ENCODE measurements at regions not wholly inside any gene's neighbourhood (a gene's known extent, or its start where the extent isn't known, plus 50 kb on each side); places are given as distances from the start of the nearest gene placed in this dataset.

- no peak overlapping the region for H3K4me3 ChIP-seq (ENCODE audit: low read depth, low read length, poor library complexity, severe bottlenecking)
- POLR2A ChIA-PET: interaction anchor here (1.2 kb wide), 1 partner anchor 10 kb away, joined by 3 read pairs; no protein-coding TSS in a partner anchor
- H3K79me2 ChIP-seq (ENCODE audit: insufficient read depth, low read depth, low read length): no peaks in the 10 kb centered on the region
- no peak overlapping the region for H3K4me2 ChIP-seq (ENCODE audit: low read length)
- no peaks in the 10 kb centered on the region for H4K20me1 ChIP-seq (ENCODE audit: insufficient read depth, low read length)
- H2AFZ ChIP-seq (ENCODE audit: low read length): no peak overlapping the region
- no TSS peak for BruUV-seq (replicated peaks)
- TF ChIP-seq EZH2phosphoT487 (IDR thresholded peaks at IDR 0.05; ENCODE audit: borderline replicate concordance, low read depth, low read length) (no peak), CTCF (conservative IDR thresholded peaks at IDR 0.05; ENCODE audit: low read length) (no peak)
- CTCF ChIA-PET (ENCODE audit: unreplicated experiment): interaction anchor here (0.6 kb wide), 1 partner anchor 43 kb away, joined by 4 read pairs; no protein-coding TSS in a partner anchor
- H3K27ac ChIP-seq (ENCODE audit: low read depth, low read length, poor library complexity, severe bottlenecking): no peak overlapping the region
- no peaks in the 10 kb centered on the region for H3K4me1 ChIP-seq (ENCODE audit: insufficient read depth, low read length, poor library complexity, severe bottlenecking)
- H3K9me2 ChIP-seq (ENCODE audit: insufficient read depth, low read length): no peaks in the 10 kb centered on the region
- H3K36me3 ChIP-seq (ENCODE audit: insufficient read depth, low read length): no peaks in the 10 kb centered on the region
- DNase-seq (ENCODE audit: low spot score): no peak
- intact Hi-C loops (cut with micrococcal nuclease; ENCODE audit: unreplicated experiment): no loop called here
- H3K9me3 ChIP-seq (ENCODE audit: low read length): no peaks in the 10 kb centered on the region
Observed at GRCh38 chr5:17148481-17148880, 69.0 kb upstream of the BASP1 start.

GRCh38 chr5:17149786-17150185 is 67.6 kb upstream of the BASP1 start:
- intact Hi-C loops (cut with micrococcal nuclease; ENCODE audit: unreplicated experiment): no loop called here
- no peaks in the 10 kb centered on the region for H4K20me1 ChIP-seq (ENCODE audit: insufficient read depth, low read length)
- no peaks in the 10 kb centered on the region for H3K9me2 ChIP-seq (ENCODE audit: insufficient read depth, low read length)
- POLR2A ChIA-PET: interaction anchor here (0.5 to 1.2 kb wide), 3 partner anchors 9 to 1064 kb away, joined by 3 read pairs; no protein-coding TSS in a partner anchor
- H3K79me2 ChIP-seq (ENCODE audit: insufficient read depth, low read depth, low read length): no peaks in the 10 kb centered on the region
- TF ChIP-seq CTCF (conservative IDR thresholded peaks at IDR 0.05; ENCODE audit: low read length) (no peak), EZH2phosphoT487 (IDR thresholded peaks at IDR 0.05; ENCODE audit: borderline replicate concordance, low read depth, low read length) (no peak)
- H2AFZ ChIP-seq (ENCODE audit: low read length): no peak overlapping the region
- BruUV-seq (replicated peaks): no TSS peak
- H3K4me1 ChIP-seq (ENCODE audit: insufficient read depth, low read length, poor library complexity, severe bottlenecking): no peaks in the 10 kb centered on the region
- H3K9me3 ChIP-seq (ENCODE audit: low read length): no peaks in the 10 kb centered on the region
- no peak for DNase-seq (ENCODE audit: low spot score)
- no peaks in the 10 kb centered on the region for H3K36me3 ChIP-seq (ENCODE audit: insufficient read depth, low read length)
- H3K4me2 ChIP-seq (ENCODE audit: low read length): no peak overlapping the region
- CTCF ChIA-PET (ENCODE audit: unreplicated experiment): no interaction called here
- H3K27ac ChIP-seq (ENCODE audit: low read depth, low read length, poor library complexity, severe bottlenecking): no peak overlapping the region
- H3K4me3 ChIP-seq (ENCODE audit: low read depth, low read length, poor library complexity, severe bottlenecking): no peak overlapping the region

GRCh38 chr5:17150531-17150930 is 66.9 kb upstream of the BASP1 start:
- Histone ChIP-seq H3K4me1 (ENCODE audit: insufficient read depth, low read length, poor library complexity, severe bottlenecking) (no peaks in the 10 kb centered on the region), H3K4me3 (ENCODE audit: low read depth, low read length, poor library complexity, severe bottlenecking) (no peak overlapping the region), H2AFZ (ENCODE audit: low read length) (no peak overlapping the region), H3K9me2 (ENCODE audit: insufficient read depth, low read length) (no peaks in the 10 kb centered on the region), H3K4me2 (ENCODE audit: low read length) (no peak overlapping the region), H3K9me3 (ENCODE audit: low read length) (no peaks in the 10 kb centered on the region), H3K36me3 (ENCODE audit: insufficient read depth, low read length) (no peaks in the 10 kb centered on the region), H4K20me1 (ENCODE audit: insufficient read depth, low read length) (no peaks in the 10 kb centered on the region), H3K27ac (ENCODE audit: low read depth, low read length, poor library complexity, severe bottlenecking) (no peak overlapping the region), H3K79me2 (ENCODE audit: insufficient read depth, low read depth, low read length) (no peaks in the 10 kb centered on the region)
- TF ChIP-seq EZH2phosphoT487 (IDR thresholded peaks at IDR 0.05; ENCODE audit: borderline replicate concordance, low read depth, low read length) (no peak), CTCF (conservative IDR thresholded peaks at IDR 0.05; ENCODE audit: low read length) (no peak)
- no peak for DNase-seq (ENCODE audit: low spot score)
- intact Hi-C loops (cut with micrococcal nuclease; ENCODE audit: unreplicated experiment): no loop called here
- POLR2A ChIA-PET: interaction anchor here (0.6 kb wide), 1 partner anchor 76 kb away, joined by 3 read pairs; no protein-coding TSS in a partner anchor
- CTCF ChIA-PET (ENCODE audit: unreplicated experiment): no interaction called here
- no TSS peak for BruUV-seq (replicated peaks)

Data from OCI-LY7 (cell line).